Cardiac fibroblast (primary cell): ENCODE measurements at regions not wholly inside any gene's neighbourhood (a gene's known extent, or its start where the extent isn't known, plus 50 kb on each side); places are given as distances from the start of the nearest gene placed in this dataset.

Experiments used
- DNase-seq, 2 donors: peaks; one replicate each; pipeline versions ENCODE4 v3.0.0 to v3.0.0-alpha.2; 2010; ENCODE audit warnings: low read depth in 2 of 2
- H3K4me3 ChIP-seq, 2 donors: replicated peaks in 1 of 2; 1 replicate in 1 of 2; 2 replicates in 1 of 2; pipeline ENCODE4 v1.5.1; 2011; ENCODE audit warnings: low read depth in 2 of 2, low read length in 2 of 2, mild to moderate bottlenecking in 2 of 2, moderate library complexity in 1 of 2
- CTCF ChIP-seq: IDR thresholded peaks from one replicate; pipeline ENCODE4 v1.5.1; 2011; ENCODE audit warnings: low read depth, mild to moderate bottlenecking, low read length, inconsistent platforms

- TF ChIP-seq CTCF, result no peak
- no peak for DNase-seq
- no peak overlapping the region for H3K4me3 ChIP-seq
Measured at GRCh38 chr2:173762221-173762620, 203.0 kb downstream of the SP3 start.

- no peak for DNase-seq
- no peak for TF ChIP-seq CTCF
- no peak overlapping the region for H3K4me3 ChIP-seq
Measured at GRCh38 chr2:173762864-173763263, 202.3 kb downstream of the SP3 start.

GRCh38 chr2:173763641-173764040 is 201.5 kb downstream of the SP3 start:
- TF ChIP-seq CTCF, result no peak
- no peak overlapping the region for H3K4me3 ChIP-seq
- DNase-seq, result no peak

- H3K4me3 ChIP-seq, result no peak overlapping the region
- peak in 1 of 2 donors; percentile 7 for DNase-seq
- TF ChIP-seq CTCF, result no peak
Measured at GRCh38 chr2:173764094-173764493, 201.1 kb downstream of the SP3 start.

- DNase-seq, result no peak
- no peak for TF ChIP-seq CTCF
- H3K4me3 ChIP-seq, result no peak overlapping the region
Measured at GRCh38 chr2:173766537-173767289, 198.5 kb downstream of the SP3 start.

GRCh38 chr2:173770947-173771678 is 194.1 kb downstream of the SP3 start:
- TF ChIP-seq CTCF, result no peak
- no peak overlapping the region for H3K4me3 ChIP-seq
- no peak for DNase-seq
